ENCODE measurements at regions not wholly inside any gene's neighbourhood (a gene's known extent, or its start where the extent isn't known, plus 50 kb on each side); places are given as distances from the start of the nearest gene placed in this dataset.
"Not testable (repeated sequence)": the region's sequence is repeated elsewhere in the genome, so short reads cannot be mapped to it uniquely, and the experiment has no call there.

GRCh38 chr11:91650802-91651201, 573.8 kb upstream of the FAT3 start:
- DNase-seq (ENCODE audit: low spot score), result no peak

DNA sequence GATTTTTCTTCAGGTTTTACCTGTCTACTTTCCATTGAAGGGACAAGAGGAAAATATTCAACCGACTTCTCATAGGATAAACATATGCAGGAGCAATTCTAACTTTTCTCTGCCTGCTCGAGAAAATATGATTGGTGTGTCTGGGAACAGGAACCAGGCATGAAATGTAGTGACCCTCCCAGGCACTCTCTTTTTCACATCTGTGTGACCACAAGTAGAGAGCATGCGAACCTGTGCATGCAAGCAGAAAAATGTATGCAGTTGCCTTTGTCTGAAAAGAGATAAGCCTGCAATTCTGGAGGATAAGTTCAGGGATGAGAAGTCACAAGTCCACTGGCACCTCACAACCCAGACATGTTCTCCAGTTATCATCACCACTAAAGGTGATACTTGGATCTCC, 583.5 kb upstream of the FAT3 start:
- no peak for DNase-seq (ENCODE audit: low spot score)

GRCh38 chr11:91639359-91639758, 585.3 kb upstream of the FAT3 start:
- DNase-seq (ENCODE audit: low spot score), result no peak

GRCh38 chr11:91630916-91631673, 593.5 kb upstream of the FAT3 start:
- DNase-seq (ENCODE audit: low spot score), result no peak

- DNase-seq (ENCODE audit: low spot score), result no peak
Measured at GRCh38 chr11:91625495-91625894, 599.1 kb upstream of the FAT3 start.

DNA sequence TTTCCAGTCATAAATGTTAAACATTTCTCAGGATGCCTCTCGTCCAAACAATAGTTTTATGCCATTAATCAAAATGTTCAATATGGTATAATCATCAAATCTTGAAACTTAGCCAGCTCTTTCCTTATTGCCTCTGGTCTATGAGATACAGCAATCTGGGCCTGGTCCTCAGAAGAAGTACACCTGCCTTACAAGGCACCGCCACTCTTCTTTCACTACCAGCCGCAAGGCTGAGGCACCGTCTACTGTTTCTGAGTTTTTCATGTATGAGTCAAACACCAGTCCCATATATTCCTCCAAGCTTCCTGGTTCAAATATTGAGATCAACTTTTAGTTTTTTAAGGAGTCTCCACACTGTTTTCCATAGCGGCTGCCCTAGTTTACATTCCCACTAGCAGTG, 600.6 kb upstream of the FAT3 start:
- DNase-seq (ENCODE audit: low spot score), result no peak

- DNase-seq (ENCODE audit: low spot score), result no peak
Measured at GRCh38 chr11:91608677-91609076, 615.9 kb upstream of the FAT3 start.

- DNase-seq (ENCODE audit: low spot score), result no peak
Measured at GRCh38 chr11:91596111-91596510, 628.5 kb upstream of the FAT3 start.

DNA sequence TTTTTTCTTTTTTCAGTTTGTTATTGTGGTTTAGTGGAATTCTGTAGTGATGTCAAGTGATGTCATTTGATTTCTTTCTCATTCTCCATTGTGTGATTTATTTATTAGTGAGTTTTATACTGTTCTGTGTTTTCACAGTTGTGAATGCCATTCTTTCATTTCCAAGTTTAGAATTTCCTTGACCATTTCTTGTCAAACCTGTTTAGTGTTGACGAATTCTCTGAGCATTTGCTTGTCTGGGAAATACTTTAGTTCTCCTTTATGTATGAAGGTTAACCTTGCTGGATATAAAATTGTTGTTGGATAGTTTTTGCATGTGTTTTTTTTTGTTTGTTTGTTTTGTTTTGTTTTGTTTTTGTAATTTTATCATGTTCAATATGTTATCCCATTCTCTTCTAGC, 633.6 kb upstream of the FAT3 start:
- DNase-seq (ENCODE audit: low spot score), result no peak

- DNase-seq (ENCODE audit: low spot score), result no peak
Measured at GRCh38 chr11:91587131-91587530, 637.5 kb upstream of the FAT3 start.

GRCh38 chr11:91585035-91585801, 639.4 kb upstream of the FAT3 start:
- DNase-seq (ENCODE audit: low spot score), result no peak

GRCh38 chr11:91563176-91563575, 661.4 kb upstream of the FAT3 start:
- DNase-seq (ENCODE audit: low spot score), result no peak

DNA sequence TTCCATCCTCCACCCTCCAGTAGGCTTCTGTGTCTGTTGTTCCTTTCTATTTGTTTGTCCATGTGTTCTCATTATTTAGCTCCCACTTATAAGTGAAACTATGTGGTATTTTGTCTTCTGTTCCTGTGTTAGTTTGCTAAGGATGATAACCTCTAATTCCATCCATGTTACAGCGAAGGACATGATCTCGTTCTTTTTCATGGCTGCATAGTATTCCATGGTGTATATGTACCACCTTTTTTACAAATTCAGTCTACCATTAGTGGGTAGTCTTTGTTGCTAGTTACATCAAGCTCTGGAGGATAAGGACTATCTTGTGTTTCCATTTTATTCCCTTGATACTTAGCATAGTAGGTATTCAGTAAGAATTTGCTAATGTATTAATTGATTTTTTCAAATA, 664.2 kb upstream of the FAT3 start:
- DNase-seq (ENCODE audit: low spot score), result no peak

GRCh38 chr11:91538065-91538464, 686.6 kb upstream of the FAT3 start:
- DNase-seq (ENCODE audit: low spot score), result no peak

DNA sequence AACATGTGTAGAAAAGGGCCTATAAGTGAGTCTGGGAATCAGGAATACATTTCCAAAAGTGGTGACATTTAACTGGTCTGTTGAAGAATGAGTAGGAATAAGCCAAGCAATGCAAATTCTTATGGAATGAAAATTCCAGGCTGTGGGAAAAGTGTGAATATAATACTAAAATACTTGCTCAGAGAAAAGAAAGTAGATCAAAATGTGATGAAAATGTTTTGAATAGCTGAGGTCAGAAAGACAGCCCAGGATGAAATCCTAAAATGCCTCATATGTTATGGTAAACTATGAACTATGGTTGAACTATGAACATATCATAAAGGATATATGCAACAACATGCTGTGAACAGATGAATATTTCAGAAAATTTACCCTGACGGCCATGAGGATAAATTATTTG, 688.3 kb upstream of the FAT3 start:
- no peak for DNase-seq (ENCODE audit: low spot score)

DNA sequence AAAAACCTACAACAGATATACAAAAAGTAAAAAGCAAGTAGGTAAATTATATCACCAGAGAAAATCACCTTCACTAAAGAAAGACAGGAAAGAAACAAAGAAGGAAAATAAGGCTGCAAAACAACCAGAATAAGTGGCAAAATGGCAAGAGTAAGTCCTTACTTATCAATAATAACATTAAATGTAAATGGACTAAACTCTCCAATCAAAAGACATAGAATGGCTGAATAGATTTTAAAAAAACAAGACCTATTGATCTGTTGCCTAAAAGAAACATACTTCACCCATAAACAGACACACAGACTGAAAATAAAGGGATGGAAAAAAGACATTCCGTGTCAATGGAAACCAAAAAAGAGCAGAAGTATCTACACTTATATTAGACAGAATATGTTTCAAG, 695.7 kb upstream of the FAT3 start:
- DNase-seq (ENCODE audit: low spot score), result no peak

DNA sequence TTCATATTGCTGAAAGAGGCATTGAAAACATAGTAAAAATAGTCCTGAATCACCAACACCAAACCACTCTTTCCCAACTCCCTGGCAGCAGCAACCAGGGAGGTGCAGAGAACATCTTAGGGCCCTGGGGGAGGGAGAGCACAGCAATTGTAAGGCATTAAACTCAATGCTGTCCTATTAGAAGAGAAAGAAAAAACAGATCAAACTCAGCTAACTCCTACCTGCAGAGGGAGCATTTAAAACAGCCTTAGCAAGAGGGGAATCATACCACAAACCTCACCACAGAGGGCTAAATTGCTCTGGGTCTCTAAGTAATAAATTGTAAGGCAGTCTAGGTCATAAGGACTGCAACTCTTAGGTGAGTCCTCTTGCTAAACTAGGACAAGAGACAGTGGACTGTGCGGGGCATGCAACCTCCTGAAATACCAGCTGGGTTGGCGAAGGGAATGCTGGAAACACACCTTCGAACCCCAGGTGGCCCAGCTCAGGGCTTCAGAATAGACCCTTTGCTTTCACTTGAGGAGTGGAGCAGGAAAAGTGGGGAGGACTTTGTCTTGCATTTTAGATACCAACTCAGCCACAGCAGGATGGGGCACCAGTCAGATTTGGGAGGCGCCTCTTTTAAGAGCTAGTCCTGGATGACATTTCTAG, 697.1 kb upstream of the FAT3 start:
- DNase-seq (ENCODE audit: low spot score), result no peak

- DNase-seq (ENCODE audit: low spot score), result no peak
Measured at GRCh38 chr11:91513734-91514133, 710.9 kb upstream of the FAT3 start.

GRCh38 chr11:91497847-91498246, 726.8 kb upstream of the FAT3 start:
- no peak for DNase-seq (ENCODE audit: low spot score)

DNA sequence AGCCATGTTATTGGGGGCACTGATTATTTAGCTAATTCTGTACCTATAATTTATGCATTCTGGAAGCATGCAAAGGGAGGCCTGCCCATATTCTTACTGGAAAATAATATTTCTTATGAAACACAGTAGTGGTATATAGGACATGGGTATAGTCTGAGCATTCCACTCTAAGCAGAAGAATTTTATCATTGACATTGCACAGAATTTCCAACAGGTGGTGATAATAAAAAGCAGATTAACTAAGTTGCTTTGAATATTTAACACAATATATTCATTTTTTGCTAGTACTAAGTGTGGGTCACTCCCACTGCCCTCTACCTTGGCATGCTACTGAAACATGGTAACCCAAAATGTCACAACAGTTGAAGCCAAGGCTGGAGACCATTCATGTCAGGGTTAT, 728.8 kb upstream of the FAT3 start:
- no peak for DNase-seq (ENCODE audit: low spot score)

GRCh38 chr11:91489989-91490388, 734.6 kb upstream of the FAT3 start:
- DNase-seq (ENCODE audit: low spot score), result no peak

- DNase-seq (ENCODE audit: low spot score), result not testable (repeated sequence)
Measured at GRCh38 chr11:91483956-91484355, 740.7 kb upstream of the FAT3 start.

DNA sequence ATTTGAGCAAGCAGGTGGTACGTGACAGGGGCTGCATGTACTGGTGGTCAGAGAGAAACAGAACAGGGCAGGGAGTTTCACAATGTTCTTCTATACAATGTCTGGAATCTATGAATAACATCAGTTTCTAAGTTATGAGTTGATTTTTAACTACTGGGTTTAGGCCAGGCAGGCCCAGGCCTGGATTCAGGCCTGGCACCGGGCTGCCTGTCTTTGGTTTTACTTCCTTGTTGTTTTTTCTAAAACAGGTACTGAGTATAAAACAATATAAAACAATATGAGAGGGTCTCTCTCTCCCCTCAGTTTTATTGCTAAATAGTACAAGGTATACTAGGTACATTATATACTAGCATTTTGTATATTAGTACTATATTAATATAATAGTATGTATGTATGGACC, 742.7 kb upstream of the FAT3 start:
- DNase-seq (ENCODE audit: low spot score), result not testable (repeated sequence)
